ENCODE measurements at regions not wholly inside any gene's neighbourhood (a gene's known extent, or its start where the extent isn't known, plus 50 kb on each side); places are given as distances from the start of the nearest gene placed in this dataset.
A peak's percentile ranks its signal among the peaks of the same experiment; 100 is the strongest.
"Not testable (repeated sequence)": the region's sequence is repeated elsewhere in the genome, so short reads cannot be mapped to it uniquely, and the experiment has no call there.

GRCh38 chr12:40431169-40431568 lies 206.4 kb downstream of the LRRK2 start:
- no peak for DNase-seq

GRCh38 chr12:40435251-40435650 lies 210.5 kb downstream of the LRRK2 start:
- no peak for DNase-seq

- DNase-seq, result no peak
Observed at GRCh38 chr12:40435951-40436350, 211.2 kb downstream of the LRRK2 start.

- DNase-seq, result no peak
Observed at GRCh38 chr12:40436564-40436963, 211.8 kb downstream of the LRRK2 start.

GRCh38 chr12:40439771-40440492 lies 215.1 kb downstream of the LRRK2 start:
- no peak for DNase-seq

GRCh38 chr12:40444174-40444573 lies 219.4 kb downstream of the LRRK2 start:
- DNase-seq, result no peak

- DNase-seq, result no peak
Observed at GRCh38 chr12:40446385-40446784, 221.6 kb downstream of the LRRK2 start.

- DNase-seq, result not testable (repeated sequence)
Observed at GRCh38 chr12:40448523-40448922, 223.7 kb downstream of the LRRK2 start.

GRCh38 chr12:40451661-40452060 lies 226.9 kb downstream of the LRRK2 start:
- no peak for DNase-seq

- DNase-seq, result no peak
Observed at GRCh38 chr12:40464121-40464520, 228.1 kb upstream of the CNTN1 start.

- no peak for DNase-seq
Observed at GRCh38 chr12:40469736-40470135, 222.5 kb upstream of the CNTN1 start.

GRCh38 chr12:40473962-40474361 lies 218.3 kb upstream of the CNTN1 start:
- DNase-seq, result no peak

- no peak for DNase-seq
Observed at GRCh38 chr12:40474630-40475029, 217.6 kb upstream of the CNTN1 start.

GRCh38 chr12:40499856-40500255 lies 192.4 kb upstream of the CNTN1 start:
- DNase-seq, result no peak

GRCh38 chr12:40502322-40502721 lies 189.9 kb upstream of the CNTN1 start:
- DNase-seq, result peak; percentile 13

- DNase-seq, result no peak
Observed at GRCh38 chr12:40505327-40505726, 186.9 kb upstream of the CNTN1 start.

- no peak for DNase-seq
Observed at GRCh38 chr12:40508421-40508820, 183.8 kb upstream of the CNTN1 start.

- DNase-seq, result no peak
Observed at GRCh38 chr12:40511341-40511740, 180.9 kb upstream of the CNTN1 start.

- DNase-seq, result peak; percentile 40
Observed at GRCh38 chr12:40515041-40515816, 177.0 kb upstream of the CNTN1 start.

GRCh38 chr12:40522837-40523236 lies 169.4 kb upstream of the CNTN1 start:
- DNase-seq, result no peak

- no peak for DNase-seq
Observed at GRCh38 chr12:40525054-40525453, 167.2 kb upstream of the CNTN1 start.

- no peak for DNase-seq
Observed at GRCh38 chr12:40534828-40535227, 157.4 kb upstream of the CNTN1 start.

GRCh38 chr12:40551466-40551865 lies 140.8 kb upstream of the CNTN1 start:
- DNase-seq, result no peak

GRCh38 chr12:40552868-40553267 lies 139.4 kb upstream of the CNTN1 start:
- no peak for DNase-seq

GRCh38 chr12:40557980-40558379 lies 134.3 kb upstream of the CNTN1 start:
- no peak for DNase-seq
